HG02588 (cell line): ENCODE measurements at regions not wholly inside any gene's neighbourhood (a gene's known extent, or its start where the extent isn't known, plus 50 kb on each side); places are given as distances from the start of the nearest gene placed in this dataset.

Experiments used
- ATAC-seq: cut with Tn5 transposase; IDR thresholded peaks from one replicate; pipeline ENCODE4 v1.9.1; 2021; ENCODE audit warnings: mild to moderate bottlenecking, moderate library complexity; ENCODE audit not compliant: unreplicated experiment

DNA sequence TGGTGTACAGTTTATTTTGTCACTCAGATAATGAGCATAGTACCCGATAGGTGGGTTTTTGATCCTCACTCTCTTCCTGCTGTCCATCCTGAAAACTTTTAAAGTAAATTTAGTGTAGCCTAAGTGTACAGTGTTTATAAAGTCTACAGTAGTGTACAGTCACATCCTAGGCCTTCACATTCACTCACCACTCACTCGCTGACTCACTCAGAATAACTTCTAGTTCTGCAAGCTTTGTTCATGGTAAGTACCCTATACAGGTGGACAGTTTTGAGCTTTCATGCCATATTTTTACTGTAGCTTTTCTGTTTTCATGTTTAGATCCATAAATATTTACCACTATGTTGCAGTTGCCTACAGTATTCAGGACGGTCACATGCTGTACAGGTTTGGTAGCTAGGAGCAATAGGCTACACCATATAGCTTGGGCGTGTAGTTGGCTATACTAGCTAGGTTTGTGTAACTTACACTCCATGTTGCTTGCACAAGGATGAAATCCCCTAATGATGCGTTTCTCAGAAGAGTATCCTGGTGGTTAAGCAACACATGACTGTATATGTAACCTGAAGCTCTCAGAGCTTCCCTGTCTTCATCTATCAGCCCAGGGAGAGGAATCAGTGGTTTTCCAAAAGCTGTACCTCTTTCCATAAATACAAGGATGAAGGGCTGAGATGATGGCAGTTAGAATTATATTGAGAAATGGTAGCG is 87.6 kb upstream of the SLC25A26 start:
- ATAC-seq: no peak

DNA sequence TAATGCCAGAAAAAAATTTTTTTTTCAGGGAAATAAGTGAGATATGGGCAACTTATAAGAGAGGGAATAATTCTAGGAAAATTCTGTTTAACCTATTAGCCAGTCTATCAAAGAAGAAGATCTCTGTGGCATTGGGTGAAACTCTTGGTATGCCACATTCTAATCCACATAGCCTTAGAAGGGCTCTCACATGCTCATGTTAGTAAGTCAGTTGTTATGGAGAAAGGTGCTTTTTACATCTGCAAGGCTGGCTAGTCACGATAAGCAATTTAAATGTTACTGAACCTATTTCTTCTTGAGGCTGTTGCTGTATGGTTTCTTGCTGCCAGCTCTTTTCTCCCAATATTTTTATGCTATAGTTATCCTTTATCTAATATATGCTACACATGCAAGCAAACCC is 89.9 kb upstream of the MAGI1 start:
- ATAC-seq: no peak

GRCh38 chr3:66121318-66121717 is 82.6 kb upstream of the MAGI1 start:
- ATAC-seq: no peak

- no peak for ATAC-seq
These were observed 77.3 kb upstream of the MAGI1 start for GRCh38 chr3:66115858-66116654.

DNA sequence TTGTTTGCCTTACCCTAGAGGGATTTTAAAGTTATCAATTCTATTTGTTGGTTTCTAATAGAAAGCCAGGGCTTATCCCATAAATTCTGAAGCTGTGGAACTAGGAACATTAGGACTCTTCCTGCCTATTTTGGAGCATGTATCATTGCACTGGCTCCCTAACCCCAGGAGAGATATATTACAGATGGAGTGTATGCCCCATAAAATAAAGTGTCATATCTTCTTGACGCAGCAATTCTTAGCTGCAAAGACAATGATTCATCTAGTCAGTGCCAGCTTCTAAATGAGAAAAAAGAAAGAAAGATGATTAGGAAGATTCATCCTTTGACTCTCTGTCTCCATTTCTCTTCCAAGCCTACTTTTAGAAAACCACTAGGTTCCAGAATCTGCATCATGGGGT is 74.8 kb upstream of the MAGI1 start:
- no peak for ATAC-seq

DNA sequence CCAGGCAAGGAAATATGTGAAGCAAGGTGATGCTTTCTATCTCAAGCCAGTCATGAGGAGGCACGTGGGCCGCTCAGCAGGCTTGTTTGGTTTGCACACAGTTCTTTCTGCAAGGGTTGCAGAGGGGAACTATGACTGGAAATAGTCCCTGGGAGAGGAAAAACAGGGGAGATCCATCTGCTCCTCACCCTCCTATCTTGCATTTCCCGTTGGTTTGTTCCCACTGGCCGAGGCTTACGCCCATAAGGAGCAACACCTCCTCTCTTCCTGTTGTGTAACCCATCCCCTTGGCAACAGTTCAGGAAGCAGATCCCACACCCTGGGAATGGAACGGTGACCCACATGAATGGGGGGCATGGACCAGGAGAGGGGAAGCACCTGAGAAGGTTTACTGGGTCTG is 72.1 kb upstream of the MAGI1 start:
- ATAC-seq: no peak

DNA sequence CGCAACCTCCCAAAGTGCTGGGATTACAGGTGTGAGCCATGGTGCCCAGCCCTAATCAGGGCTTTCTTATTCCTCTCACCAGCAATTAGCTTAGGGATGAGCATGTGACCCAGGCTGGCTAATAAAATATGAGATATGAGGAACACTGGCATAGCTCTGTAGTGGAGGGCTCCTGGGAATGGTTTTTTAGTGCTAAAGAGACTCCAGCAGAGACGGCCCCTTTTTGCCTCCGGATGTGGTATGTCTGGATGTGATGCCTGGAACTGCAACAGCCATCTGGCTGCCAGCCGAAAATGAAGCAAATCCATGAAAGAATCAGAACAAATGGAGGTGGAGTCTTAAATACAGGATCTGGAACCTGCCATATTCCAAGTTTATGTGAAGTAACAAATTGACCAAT is 69.1 kb upstream of the MAGI1 start:
- ATAC-seq: no peak

DNA sequence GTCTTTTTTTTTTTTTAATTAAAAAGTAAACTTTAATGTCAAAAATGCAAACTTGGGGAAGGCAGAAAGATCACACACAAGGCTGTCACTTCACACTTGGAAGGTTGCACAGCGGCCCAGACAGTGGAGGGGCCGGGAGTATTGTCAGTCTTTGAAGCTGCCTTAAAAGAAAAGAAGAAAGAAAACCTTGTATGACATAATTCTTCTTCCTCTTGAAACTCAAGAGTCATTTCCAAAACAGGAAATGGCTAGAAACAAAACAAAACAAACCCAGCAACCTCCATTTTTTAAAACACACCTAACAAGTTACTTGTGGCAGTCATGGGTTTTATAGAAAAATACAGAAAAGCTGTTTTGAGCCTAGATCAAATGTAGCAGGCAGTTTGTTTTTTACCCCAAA is 68.1 kb upstream of the MAGI1 start:
- ATAC-seq: no peak

GRCh38 chr3:66104535-66104934 is 65.8 kb upstream of the MAGI1 start:
- ATAC-seq: no peak

DNA sequence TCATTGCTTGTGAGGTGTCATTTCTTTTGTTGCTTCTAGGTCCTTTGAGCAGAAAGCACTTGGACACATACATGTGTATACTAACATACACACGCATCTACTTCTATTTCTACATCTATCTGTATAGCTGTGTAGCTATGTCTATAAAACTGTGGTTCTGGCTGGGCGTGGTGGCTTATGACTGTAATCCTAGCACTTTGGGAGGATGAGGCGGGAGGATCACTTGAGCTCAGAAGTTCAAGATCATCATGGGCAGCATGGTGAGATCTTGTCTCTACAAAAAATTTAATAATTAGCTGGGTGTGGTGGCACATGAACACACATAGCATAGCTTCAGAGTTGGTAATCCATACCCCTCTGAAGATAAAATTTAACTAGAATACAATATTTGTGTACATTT is 65.0 kb upstream of the MAGI1 start:
- no peak for ATAC-seq

GRCh38 chr3:66101901-66102300 is 63.2 kb upstream of the MAGI1 start:
- ATAC-seq: no peak

GRCh38 chr3:66099541-66100065 is 60.9 kb upstream of the MAGI1 start:
- no peak for ATAC-seq

DNA sequence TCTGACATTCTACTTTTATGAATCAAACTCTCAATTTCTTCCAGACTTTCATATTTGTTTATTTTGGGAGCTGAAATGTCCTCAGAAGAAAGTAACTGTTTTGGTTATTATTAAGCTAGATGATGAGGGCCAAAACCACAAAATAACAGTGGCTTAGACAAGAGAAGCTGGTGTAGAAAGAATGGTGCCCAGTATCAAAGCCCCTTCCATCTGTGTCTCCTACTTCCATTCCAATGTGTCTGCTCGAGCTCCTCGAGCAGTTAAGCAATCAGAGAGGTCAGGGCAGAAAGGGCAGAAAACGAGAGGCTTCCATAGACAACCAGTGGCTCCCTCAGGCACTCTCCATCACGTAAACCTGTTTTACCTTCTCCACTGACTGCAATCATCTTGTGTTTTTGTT is 59.7 kb upstream of the MAGI1 start:
- ATAC-seq: no peak

GRCh38 chr3:66097647-66098046 is 58.9 kb upstream of the MAGI1 start:
- ATAC-seq: no peak

DNA sequence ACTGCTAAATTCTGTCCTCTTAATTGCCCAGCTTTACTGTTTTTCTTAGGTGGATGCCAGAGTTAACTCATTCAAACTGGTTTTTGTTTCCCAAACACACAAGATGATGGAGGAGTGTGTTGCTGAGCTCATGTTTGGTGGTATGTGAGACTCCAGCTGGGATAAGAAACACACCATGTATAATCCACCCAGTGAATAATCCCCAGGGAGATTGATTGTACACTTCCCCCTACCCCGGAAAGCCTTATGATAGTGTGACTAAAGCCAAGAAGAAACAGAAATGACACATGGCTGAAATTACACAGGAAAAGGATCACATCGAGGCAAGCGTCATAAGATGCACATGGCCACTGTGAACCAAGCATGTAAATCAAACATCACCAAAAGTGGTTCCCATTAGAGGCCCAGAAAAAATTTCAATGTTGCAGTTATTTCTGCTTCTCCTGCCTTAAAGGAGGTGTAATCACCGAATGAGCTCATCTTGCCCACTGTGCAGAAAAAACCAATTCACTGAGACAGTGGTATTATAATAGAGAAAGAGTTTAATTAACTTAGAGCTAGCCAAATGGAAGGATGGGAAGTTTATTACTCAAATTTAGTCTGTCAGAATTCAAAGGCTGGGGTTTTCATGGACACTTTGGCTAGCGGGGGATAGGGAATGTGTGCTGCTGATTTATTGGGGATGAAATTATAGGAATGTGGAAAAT is 56.7 kb upstream of the MAGI1 start:
- no peak for ATAC-seq

DNA sequence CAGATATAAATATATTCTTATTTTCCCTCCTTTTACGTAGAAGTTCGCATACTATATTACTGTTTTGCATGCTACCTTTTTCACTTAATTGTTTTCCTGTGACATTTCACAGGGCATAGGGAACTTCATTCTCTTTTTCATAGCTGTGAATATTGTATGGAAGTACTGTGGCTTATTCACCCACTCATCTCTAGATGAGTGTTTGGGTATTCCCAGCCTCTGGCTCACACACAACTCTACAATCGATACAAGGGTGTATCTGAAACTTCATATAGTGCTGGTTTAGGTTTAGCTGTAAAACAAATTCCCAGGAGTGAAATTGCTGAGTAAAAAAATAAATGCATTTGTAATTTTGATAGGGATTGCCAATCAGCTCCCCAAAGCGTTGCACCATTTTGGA is 55.3 kb upstream of the MAGI1 start:
- peak; percentile 59 for ATAC-seq

GRCh38 chr3:66092175-66092995 is 53.7 kb upstream of the MAGI1 start:
- no peak for ATAC-seq
